HEK293T (cell line): ENCODE measurements at regions not wholly inside any gene's neighbourhood (a gene's known extent, or its start where the extent isn't known, plus 50 kb on each side); places are given as distances from the start of the nearest gene placed in this dataset.

ENCODE experiments used
- ELF4 ChIP-seq: fragments of 450-650 bp; IDR thresholded peaks from 2 replicates; pipeline ENCODE4 v1.6.1; 2017; ENCODE audit warnings: antibody characterized with exemption
- FOXK2 ChIP-seq: fragments of 450-650 bp; IDR thresholded peaks from 2 replicates; pipeline ENCODE4 v1.6.1; 2016; ENCODE audit warnings: mild to moderate bottlenecking
- HDGF ChIP-seq: fragments of 450-650 bp; IDR thresholded peaks from 2 replicates; pipeline ENCODE4 v1.6.1; 2017; ENCODE audit warnings: antibody characterized with exemption, borderline replicate concordance
- NFRKB ChIP-seq: fragments of 450-650 bp; IDR thresholded peaks from 2 replicates; pipeline ENCODE4 v1.6.1; 2016; ENCODE audit warnings: mild to moderate bottlenecking, moderate library complexity
- SP1 ChIP-seq: fragments of 450-650 bp; IDR thresholded peaks from 2 replicates; pipeline ENCODE4 v1.6.1; 2017
- TARDBP ChIP-seq: fragments of 450-650 bp; IDR thresholded peaks from 2 replicates; pipeline ENCODE4 v1.6.1; 2016

GRCh38 chr9:89885156-89885555 lies 280.3 kb downstream of the GADD45G start:
- TF ChIP-seq NFRKB, result no peak
- TF ChIP-seq HDGF, result no peak
- TF ChIP-seq SP1, result no peak
- TF ChIP-seq ELF4, result no peak
- TF ChIP-seq TARDBP, result no peak
- no peak for TF ChIP-seq FOXK2
